Inflammatory macrophage (primary cell): ENCODE measurements at regions not wholly inside any gene's neighbourhood (a gene's known extent, or its start where the extent isn't known, plus 50 kb on each side); places are given as distances from the start of the nearest gene placed in this dataset.
"Not testable (repeated sequence)": the region's sequence is repeated elsewhere in the genome, so short reads cannot be mapped to it uniquely, and the experiment has no call there.

Experiments
- DNase-seq, 2 donors: peaks; one replicate each; pipeline ENCODE4 v3.0.0-alpha.2; 2020 to 2022

- DNase-seq: no peak
These were observed 1711.5 kb upstream of the NUDT12 start for GRCh38 chr5:105274079-105274478.

GRCh38 chr5:105263515-105263914 is 1700.9 kb upstream of the NUDT12 start:
- DNase-seq: no peak

GRCh38 chr5:105259581-105260217 is 1697.1 kb upstream of the NUDT12 start:
- no peak for DNase-seq

- no peak for DNase-seq
These were observed 1676.0 kb upstream of the NUDT12 start for GRCh38 chr5:105238561-105238960.

GRCh38 chr5:105230516-105231157 is 1668.0 kb upstream of the NUDT12 start:
- no peak for DNase-seq

- no peak for DNase-seq
These were observed 1655.4 kb upstream of the NUDT12 start for GRCh38 chr5:105218018-105218417.

GRCh38 chr5:105213078-105213477 is 1650.5 kb upstream of the NUDT12 start:
- no peak for DNase-seq

- DNase-seq: no peak
These were observed 1644.5 kb upstream of the NUDT12 start for GRCh38 chr5:105207066-105207465.

GRCh38 chr5:105197531-105197930 is 1634.9 kb upstream of the NUDT12 start:
- DNase-seq: no peak

GRCh38 chr5:105195765-105196164 is 1633.2 kb upstream of the NUDT12 start:
- no peak for DNase-seq

GRCh38 chr5:105172918-105173317 is 1610.3 kb upstream of the NUDT12 start:
- no peak for DNase-seq

GRCh38 chr5:105168806-105169205 is 1606.2 kb upstream of the NUDT12 start:
- no peak for DNase-seq

- DNase-seq: no peak
These were observed 1604.5 kb upstream of the NUDT12 start for GRCh38 chr5:105167092-105167491.

GRCh38 chr5:105163547-105163946 is 1601.0 kb upstream of the NUDT12 start:
- DNase-seq: no peak

- DNase-seq: not testable (repeated sequence)
These were observed 1600.0 kb upstream of the NUDT12 start for GRCh38 chr5:105162557-105162956.

- no peak for DNase-seq
These were observed 1595.9 kb upstream of the NUDT12 start for GRCh38 chr5:105158526-105158925.

GRCh38 chr5:105150323-105150722 is 1587.7 kb upstream of the NUDT12 start:
- no peak for DNase-seq

- DNase-seq: no peak
These were observed 1584.3 kb upstream of the NUDT12 start for GRCh38 chr5:105146867-105147266.

GRCh38 chr5:105145152-105145551 is 1582.6 kb upstream of the NUDT12 start:
- DNase-seq: no peak

- DNase-seq: no peak
These were observed 1571.7 kb upstream of the NUDT12 start for GRCh38 chr5:105134328-105134727.

- DNase-seq: no peak
These were observed 1570.5 kb upstream of the NUDT12 start for GRCh38 chr5:105133087-105133486.

- no peak for DNase-seq
These were observed 1570.0 kb upstream of the NUDT12 start for GRCh38 chr5:105132581-105132980.

GRCh38 chr5:105131045-105131444 is 1568.5 kb upstream of the NUDT12 start:
- no peak for DNase-seq

- DNase-seq: no peak
These were observed 1539.0 kb upstream of the NUDT12 start for GRCh38 chr5:105101577-105101976.

GRCh38 chr5:105088961-105089360 is 1526.4 kb upstream of the NUDT12 start:
- no peak for DNase-seq
